IMR-90 (cell line): ENCODE measurements at regions not wholly inside any gene's neighbourhood (a gene's known extent, or its start where the extent isn't known, plus 50 kb on each side); places are given as distances from the start of the nearest gene placed in this dataset.

ENCODE experiments used
- ATAC-seq: fragments of 200-7000 bp; cut with Tn5 transposase; 2 replicates; pipeline ENCODE4 v1.9.1; 2020; ENCODE audit warnings: low read depth, mild to moderate bottlenecking, moderate library complexity
- BruUV-seq: library from RNA; stranded (reverse); fragments of 400-500 nt; replicated peaks from 2 replicates; lab custom pipeline; 2021; lab: Mats Ljungman, UMichigan
- CTCF ChIA-PET: fragments of 300-600 bp; formaldehyde crosslinking; extraction: SDS; loops from one replicate; lab custom pipeline; 2021; ENCODE audit warnings: antibody characterized with exemption; lab: Yijun Ruan, JAX
- POLR2A ChIA-PET: fragments of 300-600 bp; sonication (Branson Sonifier 250); formaldehyde crosslinking; loops from one replicate; lab custom pipeline; 2022; ENCODE audit warnings: antibody characterized with exemption; ENCODE audit not compliant: unreplicated experiment; lab: Charles Lee
- DNase-seq: peaks from one replicate; pipeline ENCODE4 v3.0.0; 2013
- H2AFZ ChIP-seq: replicated peaks from 2 replicates; pipeline ENCODE3; 2013; ENCODE audit warnings: low read length, mild to moderate bottlenecking; ENCODE audit not compliant: poor library complexity
- H2AK5ac ChIP-seq: 2 replicates; pipeline ENCODE4 v1.6.1; 2013; ENCODE audit warnings: low read depth, low read length, inconsistent platforms
- H2AK9ac ChIP-seq: replicated peaks from 2 replicates; pipeline ENCODE3; 2013; ENCODE audit warnings: mild to moderate bottlenecking, low read depth, low read length, moderate library complexity; ENCODE audit not compliant: poor library complexity
- H2BK120ac ChIP-seq: 2 replicates; pipeline ENCODE4 v1.6.1; 2013; ENCODE audit warnings: low read depth, low read length, inconsistent platforms
- H2BK15ac ChIP-seq: 3 replicates; pipeline ENCODE4 v1.6.1; 2013; ENCODE audit warnings: low read depth, low read length, inconsistent platforms
- H2BK20ac ChIP-seq: 2 replicates; pipeline ENCODE4 v1.6.1; 2013; ENCODE audit warnings: low read depth, mild to moderate bottlenecking, inconsistent platforms, low read length, moderate library complexity
- H2BK5ac ChIP-seq: 2 replicates; pipeline ENCODE4 v1.6.1; 2013; ENCODE audit warnings: mild to moderate bottlenecking, low read depth, low read length, inconsistent platforms; ENCODE audit not compliant: poor library complexity, severe bottlenecking
- H3K14ac ChIP-seq: replicated peaks from 2 replicates; pipeline ENCODE4 v1.6.1; 2013; ENCODE audit warnings: low read depth, low read length, inconsistent platforms
- H3K18ac ChIP-seq: 2 replicates; pipeline ENCODE4 v1.6.1; 2013; ENCODE audit warnings: low read depth, low read length, control low read depth
- H3K23ac ChIP-seq: 2 replicates; pipeline ENCODE4 v1.6.1; 2013; ENCODE audit warnings: low read depth, low read length, inconsistent platforms
- H3K27ac ChIP-seq: 2 replicates; pipeline ENCODE4 v1.5.1; 2013; ENCODE audit warnings: mild to moderate bottlenecking, control low read depth, low read length; ENCODE audit not compliant: insufficient read depth
- H3K27me3 ChIP-seq: 2 replicates; pipeline ENCODE4 v1.6.1; 2013; ENCODE audit warnings: low read length; ENCODE audit not compliant: control insufficient read depth, insufficient read depth
- H3K36me3 ChIP-seq: 2 replicates; pipeline ENCODE4 v1.6.1; 2013; ENCODE audit warnings: low read length, mixed read lengths; ENCODE audit not compliant: control insufficient read depth, insufficient read depth
- H3K4ac ChIP-seq: 2 replicates; pipeline ENCODE4 v1.6.1; 2013; ENCODE audit warnings: low read depth, low read length, inconsistent platforms
- H3K4me1 ChIP-seq: 2 replicates; pipeline ENCODE4 v1.6.1; 2013; ENCODE audit warnings: low read length, mixed read lengths; ENCODE audit not compliant: control insufficient read depth, insufficient read depth
- H3K4me2 ChIP-seq: 2 replicates; pipeline ENCODE4 v1.6.1; 2013; ENCODE audit warnings: low read depth, mild to moderate bottlenecking, control low read depth, low read length, moderate library complexity
- H3K4me3 ChIP-seq: 2 replicates; pipeline ENCODE4 v1.5.1; 2013; ENCODE audit warnings: low read depth, mild to moderate bottlenecking, control low read depth, low read length, moderate library complexity; ENCODE audit not compliant: insufficient read depth
- H3K56ac ChIP-seq: 2 replicates; pipeline ENCODE4 v1.6.1; 2013; ENCODE audit warnings: low read length, inconsistent platforms; ENCODE audit not compliant: insufficient read depth; ENCODE audit errors: extremely low read depth
- H3K79me1 ChIP-seq, 2 experiments: 2 replicates each; pipeline ENCODE4 v1.6.1; 2013; ENCODE audit warnings: low read length in 2 of 2, inconsistent platforms in 1 of 2, low read depth in 1 of 2
- H3K9ac ChIP-seq: 2 replicates; pipeline ENCODE4 v1.6.1; 2013; ENCODE audit warnings: low read depth, low read length, control low read depth
- H3K9me1 ChIP-seq: 2 replicates; pipeline ENCODE4 v1.6.1; 2013; ENCODE audit warnings: low read length, inconsistent platforms; ENCODE audit not compliant: insufficient read depth
- H3K9me3 ChIP-seq: 2 replicates; pipeline ENCODE4 v1.6.1; 2013; ENCODE audit warnings: low read length; ENCODE audit not compliant: control insufficient read depth, insufficient read depth
- H4K20me1 ChIP-seq: 2 replicates; pipeline ENCODE4 v1.6.1; 2013; ENCODE audit warnings: low read length, inconsistent platforms; ENCODE audit not compliant: insufficient read depth
- H4K5ac ChIP-seq: 2 replicates; pipeline ENCODE4 v1.6.1; 2013; ENCODE audit warnings: mild to moderate bottlenecking, low read depth, low read length, control low read depth
- H4K8ac ChIP-seq, 2 experiments: 2 replicates each; pipeline ENCODE4 v1.6.1; 2013; ENCODE audit warnings: low read depth in 2 of 2, low read length in 2 of 2, control low read depth in 1 of 2, inconsistent platforms in 1 of 2
- H4K91ac ChIP-seq: 2 replicates; pipeline ENCODE4 v1.6.1; 2013; ENCODE audit warnings: low read depth, low read length, inconsistent platforms; ENCODE audit not compliant: insufficient read depth
- BHLHE40 ChIP-seq: fragments of 150-350 bp; IDR thresholded peaks from 2 replicates; pipeline ENCODE4 v1.6.1; 2016; ENCODE audit warnings: mild to moderate bottlenecking, low read depth, low read length
- FOS ChIP-seq: fragments of 150-350 bp; IDR thresholded peaks from 2 replicates; pipeline ENCODE4 v1.6.1; 2016; ENCODE audit warnings: low read depth, low read length
- MAZ ChIP-seq: IDR thresholded peaks from 2 replicates; pipeline ENCODE4 v1.6.1; 2012; ENCODE audit warnings: low read depth, mild to moderate bottlenecking, low read length, improper control_type of control experiment, moderate library complexity, borderline replicate concordance
- MXI1 ChIP-seq: IDR thresholded peaks from 2 replicates; pipeline ENCODE4 v1.6.1; 2012; ENCODE audit warnings: low read depth, mild to moderate bottlenecking, low read length, moderate library complexity, borderline replicate concordance
- NFE2L2 ChIP-seq: fragments of 150-350 bp; IDR thresholded peaks from 2 replicates; pipeline ENCODE4 v1.6.1; 2016; ENCODE audit warnings: low read depth, mild to moderate bottlenecking, low read length
- POLR2A ChIP-seq: IDR thresholded peaks from 2 replicates; pipeline ENCODE4 v1.6.1; 2012; ENCODE audit warnings: mild to moderate bottlenecking, low read depth, low read length
- RAD21 ChIP-seq: IDR thresholded peaks from 2 replicates; pipeline ENCODE4 v1.6.1; 2012; ENCODE audit warnings: low read length, improper control_type of control experiment
- RFX5 ChIP-seq: IDR thresholded peaks from 2 replicates; pipeline ENCODE4 v1.8.0; 2012; ENCODE audit warnings: low read depth, mild to moderate bottlenecking, low read length, moderate library complexity
- WGBS, 2 experiments: methylation state at CpG; one replicate each; pipeline versions ENCODE4 v1.1.5 to v1.1.7; 2013; ENCODE audit warnings: missing lambda C conversion rate in 2 of 2; ENCODE audit not compliant: insufficient read length in 1 of 2; ENCODE audit errors: extremely low coverage in 2 of 2; 5-methylcytosine and 5-hydroxymethylcytosine counted together
- dilution Hi-C: fragments of 300-500 bp; cut with HindIII; formaldehyde crosslinking; loops from one replicate; pipeline ENCODE4 v1.14.3; 2018; ENCODE audit warnings: low sequenced_read_pairs; ENCODE audit not compliant: unreplicated experiment
- in situ Hi-C: fragments of 300-500 bp; cut with MboI; formaldehyde crosslinking; loops from 3 replicates; pipeline ENCODE4 v1.14.3; 2019; ENCODE audit warnings: low sequenced_read_pairs, inconsistent platforms, mixed read lengths
- intact Hi-C: fragments of 100-400 bp; cut with micrococcal nuclease; formaldehyde crosslinking; loops from 2 replicates; pipeline ENCODE4 v1.10.0; 2022
- TF ChIP-seq, protein P1 (sequence below): conservative IDR thresholded peaks from 2 replicates; pipeline ENCODE4 v1.5.1; 2012; ENCODE audit warnings: mild to moderate bottlenecking, low read depth, low read length, improper control_type of control experiment
- TF ChIP-seq, protein P2 (sequence below): fragments of 150-350 bp; IDR thresholded peaks from 2 replicates; pipeline ENCODE4 v1.6.1; 2016; ENCODE audit warnings: low read depth, mild to moderate bottlenecking, low read length, moderate library complexity, borderline replicate concordance

DNA sequence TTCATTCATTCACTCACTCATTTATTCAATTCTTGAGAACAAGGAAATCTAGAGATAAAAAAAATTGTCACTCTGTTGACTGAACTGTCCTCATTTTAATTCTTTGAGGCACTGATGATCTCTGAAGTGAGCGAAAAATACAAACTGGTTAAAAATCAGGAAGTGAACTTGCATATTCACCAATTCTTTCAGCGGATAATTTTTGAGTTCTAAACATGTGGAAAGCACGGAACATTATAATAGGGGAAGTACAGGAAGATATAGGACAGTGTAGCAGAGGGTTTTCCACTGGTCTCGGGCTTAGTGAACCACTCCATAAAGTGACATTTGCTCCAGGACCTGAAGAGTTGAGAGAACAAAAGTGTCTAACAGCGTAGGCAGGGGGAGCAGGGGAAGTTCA is 169.5 kb downstream of the TLR4 start:
- Histone ChIP-seq H2AK5ac (no peak overlapping the region), H3K27ac (no peak overlapping the region), H3K9me1 (no peaks in the 10 kb centered on the region), H3K9me3 (peaks cover 13% of the 10 kb centered on the region), H2AK9ac (no peak overlapping the region), H3K79me1 (no peaks in the 10 kb centered on the region), H2BK15ac (no peak overlapping the region), H3K4me1 (no peaks in the 10 kb centered on the region), H3K4ac (no peak overlapping the region), H2BK120ac (no peak overlapping the region), H3K36me3 (no peaks in the 10 kb centered on the region), H3K9ac (no peak overlapping the region), H3K18ac (no peak overlapping the region), H3K4me3 (no peak overlapping the region), H4K20me1 (no peaks in the 10 kb centered on the region), H2AFZ (no peak overlapping the region), H3K4me2 (no peak overlapping the region), H2BK5ac (no peak overlapping the region), H3K56ac (no peak overlapping the region), H4K5ac (no peak overlapping the region), H2BK20ac (no peak overlapping the region), H4K91ac (no peak overlapping the region), H3K23ac (no peak overlapping the region), H3K27me3 (no peaks in the 10 kb centered on the region), H3K14ac (no peak overlapping the region), H4K8ac (no peak overlapping the region)
- no TSS peak for BruUV-seq
- in situ Hi-C loops, result no loop called here
- intact Hi-C loops, result no loop called here
- dilution Hi-C loops, result no loop called here
- POLR2A ChIA-PET, result no interaction called here
- TF ChIP-seq, protein P1, sequence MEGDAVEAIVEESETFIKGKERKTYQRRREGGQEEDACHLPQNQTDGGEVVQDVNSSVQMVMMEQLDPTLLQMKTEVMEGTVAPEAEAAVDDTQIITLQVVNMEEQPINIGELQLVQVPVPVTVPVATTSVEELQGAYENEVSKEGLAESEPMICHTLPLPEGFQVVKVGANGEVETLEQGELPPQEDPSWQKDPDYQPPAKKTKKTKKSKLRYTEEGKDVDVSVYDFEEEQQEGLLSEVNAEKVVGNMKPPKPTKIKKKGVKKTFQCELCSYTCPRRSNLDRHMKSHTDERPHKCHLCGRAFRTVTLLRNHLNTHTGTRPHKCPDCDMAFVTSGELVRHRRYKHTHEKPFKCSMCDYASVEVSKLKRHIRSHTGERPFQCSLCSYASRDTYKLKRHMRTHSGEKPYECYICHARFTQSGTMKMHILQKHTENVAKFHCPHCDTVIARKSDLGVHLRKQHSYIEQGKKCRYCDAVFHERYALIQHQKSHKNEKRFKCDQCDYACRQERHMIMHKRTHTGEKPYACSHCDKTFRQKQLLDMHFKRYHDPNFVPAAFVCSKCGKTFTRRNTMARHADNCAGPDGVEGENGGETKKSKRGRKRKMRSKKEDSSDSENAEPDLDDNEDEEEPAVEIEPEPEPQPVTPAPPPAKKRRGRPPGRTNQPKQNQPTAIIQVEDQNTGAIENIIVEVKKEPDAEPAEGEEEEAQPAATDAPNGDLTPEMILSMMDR, result no peak
- TF ChIP-seq MAZ (no peak), RFX5 (no peak), POLR2A (no peak), RAD21 (no peak), MXI1 (no peak), NFE2L2 (no peak), FOS (no peak), BHLHE40 (no peak)
- TF ChIP-seq, protein P2, sequence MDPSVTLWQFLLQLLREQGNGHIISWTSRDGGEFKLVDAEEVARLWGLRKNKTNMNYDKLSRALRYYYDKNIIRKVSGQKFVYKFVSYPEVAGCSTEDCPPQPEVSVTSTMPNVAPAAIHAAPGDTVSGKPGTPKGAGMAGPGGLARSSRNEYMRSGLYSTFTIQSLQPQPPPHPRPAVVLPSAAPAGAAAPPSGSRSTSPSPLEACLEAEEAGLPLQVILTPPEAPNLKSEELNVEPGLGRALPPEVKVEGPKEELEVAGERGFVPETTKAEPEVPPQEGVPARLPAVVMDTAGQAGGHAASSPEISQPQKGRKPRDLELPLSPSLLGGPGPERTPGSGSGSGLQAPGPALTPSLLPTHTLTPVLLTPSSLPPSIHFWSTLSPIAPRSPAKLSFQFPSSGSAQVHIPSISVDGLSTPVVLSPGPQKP, result no peak
- DNase-seq (no peak), ATAC-seq (no peak)
- CTCF ChIA-PET, result no interaction called here
- WGBS, 2 experiments, result 11% methylated on average over 2 of the region's 5 CpGs; no CpG with 5 or more reads in 1 of the 2 experiments
